ENCODE measurements at regions not wholly inside any gene's neighbourhood (a gene's known extent, or its start where the extent isn't known, plus 50 kb on each side); places are given as distances from the start of the nearest gene placed in this dataset.

DNA sequence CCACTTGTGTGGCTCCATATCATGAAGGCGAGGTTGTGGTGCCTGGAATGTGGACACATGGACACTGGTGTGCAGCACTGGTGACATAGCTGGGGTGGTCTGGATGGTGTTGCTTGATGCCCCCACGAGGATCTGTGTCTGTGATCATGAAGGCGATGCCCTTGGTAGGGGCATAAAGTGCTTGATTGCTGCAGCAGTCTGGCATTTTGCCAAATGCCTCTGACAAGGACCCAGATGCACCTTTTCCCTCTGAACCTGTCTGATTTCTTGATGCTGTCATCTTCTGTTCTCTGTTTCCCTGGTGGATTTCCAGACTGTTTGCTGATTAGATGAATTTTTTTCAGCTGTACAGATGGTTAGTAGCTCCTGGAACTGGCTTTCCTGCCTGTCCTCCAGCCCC is 752.0 kb upstream of the HS6ST1 start:
- H3K4me1 ChIP-seq (ENCODE audit: low read length), result no peaks in the 10 kb centered on the region
- H3K9ac ChIP-seq (ENCODE audit: low read length), result no peak overlapping the region
- no peak overlapping the region for H2AFZ ChIP-seq (ENCODE audit: low read length)
- no peaks in the 10 kb centered on the region for H3K36me3 ChIP-seq (replicated peaks; ENCODE audit: insufficient read depth, low read length)
- H3F3A ChIP-seq (ENCODE audit: insufficient read depth, low read length), result no peaks in the 10 kb centered on the region
- no peak overlapping the region for H3K27ac ChIP-seq (ENCODE audit: low read length)
- no peak for DNase-seq
- no peak overlapping the region for H3K4me2 ChIP-seq (ENCODE audit: low read depth, low read length)
- H3K79me2 ChIP-seq (ENCODE audit: low read length), result no peaks in the 10 kb centered on the region
- H3K9me2 ChIP-seq (replicated peaks; ENCODE audit: insufficient read depth, low read length), result no peaks in the 10 kb centered on the region
- no peak overlapping the region for H3K4me3 ChIP-seq (ENCODE audit: low read length)
- TF ChIP-seq, protein P1, sequence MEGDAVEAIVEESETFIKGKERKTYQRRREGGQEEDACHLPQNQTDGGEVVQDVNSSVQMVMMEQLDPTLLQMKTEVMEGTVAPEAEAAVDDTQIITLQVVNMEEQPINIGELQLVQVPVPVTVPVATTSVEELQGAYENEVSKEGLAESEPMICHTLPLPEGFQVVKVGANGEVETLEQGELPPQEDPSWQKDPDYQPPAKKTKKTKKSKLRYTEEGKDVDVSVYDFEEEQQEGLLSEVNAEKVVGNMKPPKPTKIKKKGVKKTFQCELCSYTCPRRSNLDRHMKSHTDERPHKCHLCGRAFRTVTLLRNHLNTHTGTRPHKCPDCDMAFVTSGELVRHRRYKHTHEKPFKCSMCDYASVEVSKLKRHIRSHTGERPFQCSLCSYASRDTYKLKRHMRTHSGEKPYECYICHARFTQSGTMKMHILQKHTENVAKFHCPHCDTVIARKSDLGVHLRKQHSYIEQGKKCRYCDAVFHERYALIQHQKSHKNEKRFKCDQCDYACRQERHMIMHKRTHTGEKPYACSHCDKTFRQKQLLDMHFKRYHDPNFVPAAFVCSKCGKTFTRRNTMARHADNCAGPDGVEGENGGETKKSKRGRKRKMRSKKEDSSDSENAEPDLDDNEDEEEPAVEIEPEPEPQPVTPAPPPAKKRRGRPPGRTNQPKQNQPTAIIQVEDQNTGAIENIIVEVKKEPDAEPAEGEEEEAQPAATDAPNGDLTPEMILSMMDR (IDR thresholded peaks at IDR 0.05; ENCODE audit: low read length), result no peak
- no peaks in the 10 kb centered on the region for H3K9me3 ChIP-seq (replicated peaks; ENCODE audit: insufficient read depth, low read length)
- H3K27me3 ChIP-seq (replicated peaks; ENCODE audit: insufficient read depth, low read length), result no peaks in the 10 kb centered on the region
- no peaks in the 10 kb centered on the region for H4K20me1 ChIP-seq (ENCODE audit: insufficient read depth, low read length)

GRCh38 chr2:129071531-129071930 is 752.9 kb upstream of the HS6ST1 start:
- no peak for DNase-seq
- H3K4me2 ChIP-seq (ENCODE audit: low read depth, low read length), result no peak overlapping the region
- H3K9ac ChIP-seq (ENCODE audit: low read length), result no peak overlapping the region
- no peak for TF ChIP-seq EZH2 (optimal IDR thresholded peaks at IDR 0.05; ENCODE audit: low read depth, low read length)
- no peak for TF ChIP-seq EZH2phosphoT487 (IDR thresholded peaks at IDR 0.05; ENCODE audit: low read length)
- no peaks in the 10 kb centered on the region for H3K4me1 ChIP-seq (ENCODE audit: low read length)
- no peaks in the 10 kb centered on the region for H3F3A ChIP-seq (ENCODE audit: insufficient read depth, low read length)
- H3K4me3 ChIP-seq (ENCODE audit: low read length), result no peak overlapping the region
- H4K20me1 ChIP-seq (ENCODE audit: insufficient read depth, low read length), result no peaks in the 10 kb centered on the region
- H3K27me3 ChIP-seq (replicated peaks; ENCODE audit: insufficient read depth, low read length), result no peaks in the 10 kb centered on the region
- no peaks in the 10 kb centered on the region for H3K9me2 ChIP-seq (replicated peaks; ENCODE audit: insufficient read depth, low read length)
- H3K9me3 ChIP-seq (replicated peaks; ENCODE audit: insufficient read depth, low read length), result no peaks in the 10 kb centered on the region
- no peaks in the 10 kb centered on the region for H3K36me3 ChIP-seq (replicated peaks; ENCODE audit: insufficient read depth, low read length)
- H2AFZ ChIP-seq (ENCODE audit: low read length), result no peak overlapping the region
- no peaks in the 10 kb centered on the region for H3K79me2 ChIP-seq (ENCODE audit: low read length)
- no peak overlapping the region for H3K27ac ChIP-seq (ENCODE audit: low read length)

GRCh38 chr2:129074298-129074920 is 755.7 kb upstream of the HS6ST1 start:
- no peak for TF ChIP-seq EZH2phosphoT487 (IDR thresholded peaks at IDR 0.05; ENCODE audit: low read length)
- TF ChIP-seq, protein P1 (IDR thresholded peaks at IDR 0.05; ENCODE audit: low read length), result no peak
- no peak for TF ChIP-seq EZH2 (optimal IDR thresholded peaks at IDR 0.05; ENCODE audit: low read depth, low read length)
- H3K79me2 ChIP-seq (ENCODE audit: low read length), result no peaks in the 10 kb centered on the region
- H3K4me1 ChIP-seq (ENCODE audit: low read length), result no peaks in the 10 kb centered on the region
- no peak overlapping the region for H2AFZ ChIP-seq (ENCODE audit: low read length)
- H3K27me3 ChIP-seq (replicated peaks; ENCODE audit: insufficient read depth, low read length), result no peaks in the 10 kb centered on the region
- no peaks in the 10 kb centered on the region for H3K9me3 ChIP-seq (replicated peaks; ENCODE audit: insufficient read depth, low read length)
- H3K4me2 ChIP-seq (ENCODE audit: low read depth, low read length), result no peak overlapping the region
- H3K36me3 ChIP-seq (replicated peaks; ENCODE audit: insufficient read depth, low read length), result no peaks in the 10 kb centered on the region
- no peaks in the 10 kb centered on the region for H3K9me2 ChIP-seq (replicated peaks; ENCODE audit: insufficient read depth, low read length)
- H3K9ac ChIP-seq (ENCODE audit: low read length), result no peak overlapping the region
- DNase-seq, result no peak
- H3F3A ChIP-seq (ENCODE audit: insufficient read depth, low read length), result no peaks in the 10 kb centered on the region
- H3K27ac ChIP-seq (ENCODE audit: low read length), result no peak overlapping the region
- no peak overlapping the region for H3K4me3 ChIP-seq (ENCODE audit: low read length)
- no peaks in the 10 kb centered on the region for H4K20me1 ChIP-seq (ENCODE audit: insufficient read depth, low read length)

DNA sequence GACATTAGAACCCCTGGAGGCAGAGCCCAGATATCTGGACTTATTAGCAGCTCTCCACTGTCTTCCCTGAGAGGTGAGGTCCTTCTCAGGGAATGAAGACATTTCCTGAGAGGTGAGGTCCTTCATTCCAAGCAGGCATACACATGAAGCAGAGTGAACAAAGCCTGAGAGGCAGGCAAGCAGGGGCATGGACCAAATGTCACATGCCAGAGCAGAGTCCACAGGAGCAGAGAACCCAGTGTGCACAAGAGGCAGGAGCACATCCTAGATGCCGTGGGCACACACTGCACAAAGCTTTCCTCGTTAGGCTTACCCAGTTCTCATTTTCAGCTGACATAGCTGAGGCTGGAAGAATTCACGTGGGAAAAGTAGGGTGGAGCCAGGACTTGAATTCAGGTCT is 759.9 kb upstream of the HS6ST1 start:
- H4K20me1 ChIP-seq (ENCODE audit: insufficient read depth, low read length), result no peaks in the 10 kb centered on the region
- H3K9me3 ChIP-seq (replicated peaks; ENCODE audit: insufficient read depth, low read length), result no peaks in the 10 kb centered on the region

More for the DNA sequence above, 759.9 kb upstream of the HS6ST1 start:
- TF ChIP-seq, protein P1 (IDR thresholded peaks at IDR 0.05; ENCODE audit: low read length), result no peak
- TF ChIP-seq EZH2 (optimal IDR thresholded peaks at IDR 0.05; ENCODE audit: low read depth, low read length), result no peak
- TF ChIP-seq EZH2phosphoT487 (IDR thresholded peaks at IDR 0.05; ENCODE audit: low read length), result no peak
- Histone ChIP-seq H3K9ac (ENCODE audit: low read length) (no peak overlapping the region), H3K4me3 (ENCODE audit: low read length) (no peak overlapping the region), H3K9me2 (replicated peaks; ENCODE audit: insufficient read depth, low read length) (no peaks in the 10 kb centered on the region), H3K4me2 (ENCODE audit: low read depth, low read length) (no peak overlapping the region), H3K36me3 (replicated peaks; ENCODE audit: insufficient read depth, low read length) (no peaks in the 10 kb centered on the region), H3F3A (ENCODE audit: insufficient read depth, low read length) (no peaks in the 10 kb centered on the region), H3K79me2 (ENCODE audit: low read length) (no peaks in the 10 kb centered on the region), H3K27ac (ENCODE audit: low read length) (no peak overlapping the region), H3K4me1 (ENCODE audit: low read length) (no peaks in the 10 kb centered on the region), H3K27me3 (replicated peaks; ENCODE audit: insufficient read depth, low read length) (no peaks in the 10 kb centered on the region), H2AFZ (ENCODE audit: low read length) (no peak overlapping the region)
- DNase-seq, result no peak
